ENCODE measurements at regions not wholly inside any gene's neighbourhood (a gene's known extent, or its start where the extent isn't known, plus 50 kb on each side); places are given as distances from the start of the nearest gene placed in this dataset.

DNA sequence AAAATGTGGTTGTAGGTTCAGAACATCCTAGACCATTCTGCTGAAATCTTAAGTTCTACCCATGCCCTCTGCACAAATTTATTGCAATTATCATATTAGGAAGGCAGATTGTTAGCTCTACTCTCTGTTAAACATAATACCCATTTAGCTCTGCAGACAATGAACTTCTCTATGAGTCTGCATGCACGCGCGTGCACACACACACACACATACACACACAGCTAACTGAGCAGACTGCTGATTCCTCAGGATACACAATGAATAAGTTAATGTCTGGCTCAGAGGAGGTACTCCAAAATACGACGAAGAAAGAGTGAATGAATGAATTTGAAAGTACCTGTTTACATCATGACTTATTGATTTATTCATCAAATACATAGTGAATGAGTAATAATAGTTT, 276.2 kb upstream of the SORCS1 start:
- Histone ChIP-seq H3K27ac (ENCODE audit: low read depth, low read length) (no peak overlapping the region), H3K27me3 (ENCODE audit: control insufficient read depth, insufficient read depth, low read length) (no peaks in the 10 kb centered on the region), H3K36me3 (ENCODE audit: control insufficient read depth, insufficient read depth, low read length) (no peaks in the 10 kb centered on the region), H3K4me3 (ENCODE audit: low read depth, low read length) (no peak overlapping the region), H3K4me1 (ENCODE audit: control insufficient read depth, insufficient read depth, low read length) (no peaks in the 10 kb centered on the region), H3K9me3 (ENCODE audit: control insufficient read depth, insufficient read depth, low read length) (no peaks in the 10 kb centered on the region)
- WGBS (ENCODE audit: insufficient coverage): no CpG with 5 or more reads among the region's 5 CpGs
- no peak for DNase-seq (ENCODE audit: low read depth in 4 of 6, low spot score in 6 of 6)

DNA sequence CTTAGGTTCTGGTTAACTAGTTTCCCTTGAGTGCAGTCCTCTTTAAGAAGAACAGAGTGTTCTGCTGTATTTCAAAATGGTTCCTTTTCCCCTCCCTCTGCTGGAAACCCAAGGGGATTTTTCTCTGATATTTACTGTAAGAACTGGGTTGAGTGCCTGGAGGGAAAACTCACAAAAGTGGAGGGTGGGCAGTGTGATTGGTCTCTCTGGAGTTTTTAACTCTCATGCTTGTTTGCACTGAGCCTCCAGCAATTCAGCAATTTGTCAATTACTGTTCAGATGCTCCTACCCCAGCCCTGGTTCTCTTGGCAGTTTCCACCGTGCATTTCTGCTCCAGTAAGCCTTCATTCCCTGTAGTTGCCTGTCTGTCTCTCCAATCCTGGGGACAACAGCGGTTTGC, 273.4 kb upstream of the SORCS1 start:
- Histone ChIP-seq H3K4me3 (ENCODE audit: low read depth, low read length) (no peak overlapping the region), H3K9me3 (ENCODE audit: control insufficient read depth, insufficient read depth, low read length) (no peaks in the 10 kb centered on the region), H3K27ac (ENCODE audit: low read depth, low read length) (no peak overlapping the region), H3K36me3 (ENCODE audit: control insufficient read depth, insufficient read depth, low read length) (no peaks in the 10 kb centered on the region), H3K27me3 (ENCODE audit: control insufficient read depth, insufficient read depth, low read length) (no peaks in the 10 kb centered on the region), H3K4me1 (ENCODE audit: control insufficient read depth, insufficient read depth, low read length) (no peaks in the 10 kb centered on the region)
- WGBS (ENCODE audit: insufficient coverage): 33% methylated on average over 1 of the region's 2 CpGs
- DNase-seq (ENCODE audit: low read depth in 4 of 6, low spot score in 6 of 6): peak in 1 of 6 donors; percentile 53

DNA sequence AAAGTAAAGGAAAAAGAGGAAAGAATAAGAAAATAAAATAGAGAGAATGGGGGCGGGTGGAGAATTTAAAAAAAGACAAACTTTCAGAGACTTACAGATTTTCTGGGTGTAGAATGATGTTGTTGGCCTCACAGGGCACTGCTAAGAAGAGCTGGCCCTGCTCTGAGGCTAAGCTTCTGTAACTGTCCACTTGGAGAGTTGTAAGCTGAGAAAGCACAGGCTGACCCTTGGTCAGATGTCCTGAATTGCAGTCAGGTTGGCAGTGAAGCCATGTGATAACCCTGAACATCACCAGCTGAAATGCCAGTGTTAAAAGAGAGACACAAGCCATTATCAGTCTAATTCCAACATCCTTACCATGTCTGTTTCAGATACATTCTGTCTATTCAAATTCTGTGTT, 272.1 kb upstream of the SORCS1 start:
- no peak overlapping the region for H3K4me3 ChIP-seq (ENCODE audit: low read depth, low read length)
- 100% methylated on average over 1 of the region's 1 CpG for WGBS (ENCODE audit: insufficient coverage)

DNA sequence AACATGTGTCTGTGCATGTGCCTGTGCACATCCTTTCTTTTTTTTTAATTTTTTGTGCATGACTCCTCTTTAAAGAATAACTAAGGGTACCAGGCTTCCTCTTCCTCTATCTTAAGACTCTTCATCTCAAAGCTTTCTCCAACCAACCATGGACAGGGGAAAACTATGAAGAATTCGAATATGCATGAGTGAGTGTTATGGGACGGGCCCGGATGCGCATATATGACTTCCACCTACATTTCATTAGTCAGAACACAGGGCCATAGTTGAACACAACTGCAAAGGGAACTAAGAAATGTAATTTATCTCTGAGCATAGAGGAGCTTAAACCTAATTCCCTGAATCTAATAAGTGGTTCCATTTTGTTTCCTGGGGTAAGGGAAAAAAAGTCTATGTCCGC, 270.3 kb upstream of the SORCS1 start:
- Histone ChIP-seq H3K4me1 (ENCODE audit: control insufficient read depth, insufficient read depth, low read length) (no peaks in the 10 kb centered on the region), H3K4me3 (ENCODE audit: low read depth, low read length) (no peak overlapping the region), H3K27ac (ENCODE audit: low read depth, low read length) (no peak overlapping the region), H3K9me3 (ENCODE audit: control insufficient read depth, insufficient read depth, low read length) (no peaks in the 10 kb centered on the region), H3K36me3 (ENCODE audit: control insufficient read depth, insufficient read depth, low read length) (no peaks in the 10 kb centered on the region), H3K27me3 (ENCODE audit: control insufficient read depth, insufficient read depth, low read length) (no peaks in the 10 kb centered on the region)
- no CpG with 5 or more reads among the region's 5 CpGs for WGBS (ENCODE audit: insufficient coverage)
- no peak for DNase-seq (ENCODE audit: low read depth in 4 of 6, low spot score in 6 of 6)

More for the DNA sequence above, 272.1 kb upstream of the SORCS1 start:
- no peaks in the 10 kb centered on the region for H3K36me3 ChIP-seq (ENCODE audit: control insufficient read depth, insufficient read depth, low read length)
- H3K9me3 ChIP-seq (ENCODE audit: control insufficient read depth, insufficient read depth, low read length): no peaks in the 10 kb centered on the region
- H3K27me3 ChIP-seq (ENCODE audit: control insufficient read depth, insufficient read depth, low read length): no peaks in the 10 kb centered on the region
- H3K27ac ChIP-seq (ENCODE audit: low read depth, low read length): no peak overlapping the region
- no peaks in the 10 kb centered on the region for H3K4me1 ChIP-seq (ENCODE audit: control insufficient read depth, insufficient read depth, low read length)
- DNase-seq (ENCODE audit: low read depth in 4 of 6, low spot score in 6 of 6): no peak

DNA sequence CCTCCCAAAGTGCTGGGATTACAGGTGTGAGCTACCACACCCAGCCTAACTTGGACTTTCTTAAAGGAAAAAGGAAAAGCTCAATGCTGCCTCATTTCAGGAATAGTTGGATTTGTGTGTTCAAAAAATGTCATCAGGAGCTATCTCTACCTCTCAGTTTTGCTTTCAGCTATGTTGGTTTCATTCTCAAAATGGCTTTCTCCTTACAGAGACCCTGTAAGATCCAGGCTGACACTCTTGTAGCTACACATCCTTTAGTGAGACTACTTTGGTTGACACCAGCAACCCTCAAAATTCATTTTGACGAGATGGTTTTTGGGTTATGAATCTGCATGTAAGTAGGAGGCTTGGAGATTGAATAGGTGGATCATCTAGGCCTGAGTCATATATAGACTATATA, 269.7 kb upstream of the SORCS1 start:
- H3K4me3 ChIP-seq (ENCODE audit: low read depth, low read length): no peak overlapping the region

DNA sequence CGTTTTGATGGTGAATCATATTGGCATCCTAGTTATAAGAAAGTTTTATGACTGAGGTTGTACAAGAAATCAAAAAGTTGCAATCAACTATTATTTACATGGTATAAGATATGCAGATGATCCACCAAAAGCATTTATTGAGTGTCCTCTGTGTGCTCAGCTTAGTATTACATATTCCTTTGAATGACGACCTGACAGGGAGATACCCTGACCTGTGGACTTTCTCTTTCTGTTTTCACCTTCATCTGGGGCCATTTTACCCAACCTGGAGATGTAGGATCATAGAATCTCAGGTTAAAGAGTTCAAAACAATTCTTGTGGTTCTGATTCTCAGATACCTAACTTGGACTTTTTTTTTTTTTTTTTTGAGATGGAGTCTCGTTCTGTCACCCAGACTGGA, 269.1 kb upstream of the SORCS1 start:
- Histone ChIP-seq H3K27ac (ENCODE audit: low read depth, low read length) (no peak overlapping the region), H3K27me3 (ENCODE audit: control insufficient read depth, insufficient read depth, low read length) (no peaks in the 10 kb centered on the region), H3K9me3 (ENCODE audit: control insufficient read depth, insufficient read depth, low read length) (no peaks in the 10 kb centered on the region), H3K4me1 (ENCODE audit: control insufficient read depth, insufficient read depth, low read length) (no peaks in the 10 kb centered on the region), H3K4me3 (ENCODE audit: low read depth, low read length) (no peak overlapping the region), H3K36me3 (ENCODE audit: control insufficient read depth, insufficient read depth, low read length) (no peaks in the 10 kb centered on the region)
- 100% methylated on average over 1 of the region's 3 CpGs for WGBS (ENCODE audit: insufficient coverage)
- DNase-seq (ENCODE audit: low read depth in 4 of 6, low spot score in 6 of 6): no peak

More for the DNA sequence above, 269.7 kb upstream of the SORCS1 start:
- Histone ChIP-seq H3K27me3 (ENCODE audit: control insufficient read depth, insufficient read depth, low read length) (no peaks in the 10 kb centered on the region), H3K36me3 (ENCODE audit: control insufficient read depth, insufficient read depth, low read length) (no peaks in the 10 kb centered on the region), H3K9me3 (ENCODE audit: control insufficient read depth, insufficient read depth, low read length) (no peaks in the 10 kb centered on the region), H3K4me1 (ENCODE audit: control insufficient read depth, insufficient read depth, low read length) (no peaks in the 10 kb centered on the region), H3K27ac (ENCODE audit: low read depth, low read length) (no peak overlapping the region)
- WGBS (ENCODE audit: insufficient coverage): no CpG with 5 or more reads among the region's 1 CpG
- no peak for DNase-seq (ENCODE audit: low read depth in 4 of 6, low spot score in 6 of 6)

DNA sequence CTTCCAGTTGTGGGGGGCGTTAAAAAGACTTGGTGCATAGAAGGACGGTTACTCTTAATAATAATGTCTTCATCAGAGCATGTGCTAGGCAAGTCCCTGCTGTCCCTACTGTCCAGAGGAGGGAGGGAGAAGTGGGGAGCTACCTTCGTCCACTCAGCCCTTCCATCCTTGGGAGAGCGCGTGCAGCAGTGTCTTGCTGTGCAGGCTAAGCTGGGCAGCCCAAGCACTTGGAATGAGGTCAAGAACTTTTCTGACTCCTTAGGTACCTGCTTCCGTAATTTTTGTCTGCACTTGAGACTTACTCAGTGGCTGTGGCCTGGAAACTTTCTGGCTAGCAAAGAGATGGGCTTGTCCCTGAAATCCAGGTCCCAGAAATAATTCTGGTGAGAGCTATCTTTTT, 265.9 kb upstream of the SORCS1 start:
- H3K36me3 ChIP-seq (ENCODE audit: control insufficient read depth, insufficient read depth, low read length): no peaks in the 10 kb centered on the region
- H3K9me3 ChIP-seq (ENCODE audit: control insufficient read depth, insufficient read depth, low read length): no peaks in the 10 kb centered on the region
- H3K4me1 ChIP-seq (ENCODE audit: control insufficient read depth, insufficient read depth, low read length): no peaks in the 10 kb centered on the region
- WGBS (ENCODE audit: insufficient coverage): 97% methylated on average over 6 of the region's 6 CpGs
- H3K27me3 ChIP-seq (ENCODE audit: control insufficient read depth, insufficient read depth, low read length): no peaks in the 10 kb centered on the region
- H3K4me3 ChIP-seq (ENCODE audit: low read depth, low read length): no peak overlapping the region
- H3K27ac ChIP-seq (ENCODE audit: low read depth, low read length): no peak overlapping the region
- no peak for DNase-seq (ENCODE audit: low read depth in 4 of 6, low spot score in 6 of 6)

DNA sequence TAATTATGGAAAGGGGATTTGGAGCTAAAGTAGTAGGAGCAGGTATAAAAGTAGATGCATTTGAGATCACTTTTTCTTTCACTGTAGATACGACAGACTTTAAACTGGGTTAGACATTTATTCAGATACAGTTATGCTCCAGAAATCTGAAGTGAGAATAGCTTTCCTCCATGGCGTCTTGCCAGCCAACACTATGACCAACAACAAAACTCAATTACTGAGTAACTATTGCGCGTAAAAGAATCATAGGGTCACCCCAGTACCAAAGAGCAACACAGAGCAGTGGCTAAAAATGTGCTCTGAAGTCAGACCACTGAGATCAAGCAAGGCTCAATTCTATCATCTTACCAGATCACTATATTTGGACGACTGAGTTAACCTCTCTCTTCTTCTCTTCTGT, 262.5 kb upstream of the SORCS1 start:
- no peak overlapping the region for H3K4me3 ChIP-seq (ENCODE audit: low read depth, low read length)
- no peaks in the 10 kb centered on the region for H3K36me3 ChIP-seq (ENCODE audit: control insufficient read depth, insufficient read depth, low read length)
- no peak overlapping the region for H3K27ac ChIP-seq (ENCODE audit: low read depth, low read length)
- H3K9me3 ChIP-seq (ENCODE audit: control insufficient read depth, insufficient read depth, low read length): no peaks in the 10 kb centered on the region
- H3K27me3 ChIP-seq (ENCODE audit: control insufficient read depth, insufficient read depth, low read length): no peaks in the 10 kb centered on the region
- H3K4me1 ChIP-seq (ENCODE audit: control insufficient read depth, insufficient read depth, low read length): no peaks in the 10 kb centered on the region
- DNase-seq (ENCODE audit: low read depth in 4 of 6, low spot score in 6 of 6): no peak
- 86% methylated on average over 4 of the region's 5 CpGs for WGBS (ENCODE audit: insufficient coverage)

DNA sequence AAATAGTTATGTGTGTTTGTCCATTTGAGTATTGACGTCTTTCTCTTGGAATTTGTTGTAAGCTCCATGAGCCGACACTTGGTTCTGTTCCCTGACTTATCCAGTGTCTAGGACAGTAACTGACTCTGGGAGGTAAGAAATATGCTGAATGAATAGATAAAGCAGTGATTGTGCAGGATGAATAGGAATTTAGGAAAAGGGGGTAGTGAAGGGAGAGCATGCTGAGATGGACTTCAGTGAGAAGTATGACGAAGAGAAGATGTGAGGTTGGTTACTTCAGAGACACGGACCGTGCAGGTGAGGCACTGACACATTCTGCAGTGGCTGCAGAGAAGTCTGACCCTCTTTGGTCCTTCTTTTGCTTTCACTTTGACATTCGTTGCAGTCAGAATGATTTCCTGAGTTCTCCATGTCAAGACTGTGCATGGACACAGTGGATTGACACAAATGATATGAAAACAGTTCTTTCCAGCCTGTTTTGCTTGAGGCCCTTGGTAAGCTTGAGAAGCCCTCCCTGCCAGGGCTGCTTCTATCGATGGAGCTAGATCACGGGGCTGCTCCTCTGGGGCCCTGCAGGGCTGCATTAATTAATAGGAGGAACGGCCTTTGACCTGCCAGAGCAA, 261.5 kb upstream of the SORCS1 start:
- Histone ChIP-seq H3K27me3 (ENCODE audit: control insufficient read depth, insufficient read depth, low read length) (no peaks in the 10 kb centered on the region), H3K9me3 (ENCODE audit: control insufficient read depth, insufficient read depth, low read length) (no peaks in the 10 kb centered on the region), H3K27ac (ENCODE audit: low read depth, low read length) (peak overlapping the region; percentile 11), H3K4me3 (ENCODE audit: low read depth, low read length) (no peak overlapping the region), H3K36me3 (ENCODE audit: control insufficient read depth, insufficient read depth, low read length) (no peaks in the 10 kb centered on the region), H3K4me1 (ENCODE audit: control insufficient read depth, insufficient read depth, low read length) (no peaks in the 10 kb centered on the region)
- DNase-seq (ENCODE audit: low read depth in 4 of 6, low spot score in 6 of 6): no peak
- 62% methylated on average over 8 of the region's 9 CpGs for WGBS (ENCODE audit: insufficient coverage)

DNA sequence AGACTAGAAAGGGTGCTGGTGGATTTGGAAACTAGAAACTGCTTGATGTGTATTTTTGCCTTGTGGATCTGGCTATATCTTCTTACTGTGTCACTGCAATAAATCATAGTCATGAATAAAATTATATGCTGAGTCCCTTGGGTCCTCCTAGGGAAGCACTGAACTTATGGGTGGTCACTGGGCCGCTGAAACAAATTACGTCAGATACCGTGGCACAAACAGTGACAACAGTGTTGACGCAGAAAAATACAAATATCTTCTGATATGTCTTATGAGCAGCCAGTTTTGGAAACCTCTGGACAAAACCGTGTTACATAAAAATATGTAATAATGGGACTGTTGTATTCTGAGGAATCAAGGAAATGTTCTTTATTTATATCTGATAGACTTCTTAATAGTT, 260.1 kb upstream of the SORCS1 start:
- H3K27me3 ChIP-seq (ENCODE audit: control insufficient read depth, insufficient read depth, low read length): no peaks in the 10 kb centered on the region
- no peak overlapping the region for H3K4me3 ChIP-seq (ENCODE audit: low read depth, low read length)
- 100% methylated on average over 4 of the region's 5 CpGs for WGBS (ENCODE audit: insufficient coverage)
- DNase-seq (ENCODE audit: low read depth in 4 of 6, low spot score in 6 of 6): no peak
- no peaks in the 10 kb centered on the region for H3K36me3 ChIP-seq (ENCODE audit: control insufficient read depth, insufficient read depth, low read length)
- H3K4me1 ChIP-seq (ENCODE audit: control insufficient read depth, insufficient read depth, low read length): no peaks in the 10 kb centered on the region
- no peaks in the 10 kb centered on the region for H3K9me3 ChIP-seq (ENCODE audit: control insufficient read depth, insufficient read depth, low read length)
- no peak overlapping the region for H3K27ac ChIP-seq (ENCODE audit: low read depth, low read length)
